Fibroblast of lung (primary cell): ENCODE measurements at regions not wholly inside any gene's neighbourhood (a gene's known extent, or its start where the extent isn't known, plus 50 kb on each side); places are given as distances from the start of the nearest gene placed in this dataset.

Experiments used
- EZH2 ChIP-seq: IDR thresholded peaks from 2 replicates; pipeline ENCODE4 v1.5.1; 2012; ENCODE audit warnings: low read length, control low read depth, mild to moderate bottlenecking; ENCODE audit errors: missing control alignments
- TF ChIP-seq, protein P1 (sequence below), 2 donors: IDR thresholded peaks in 1 of 2; conservative IDR thresholded peaks in 1 of 2; 1 replicate in 1 of 2; 2 replicates in 1 of 2; pipeline ENCODE4 v1.5.1; 2011 to 2012; ENCODE audit warnings: low read length in 2 of 2, control low read depth in 1 of 2, inconsistent platforms in 1 of 2, low read depth in 1 of 2, mild to moderate bottlenecking in 1 of 2

DNA sequence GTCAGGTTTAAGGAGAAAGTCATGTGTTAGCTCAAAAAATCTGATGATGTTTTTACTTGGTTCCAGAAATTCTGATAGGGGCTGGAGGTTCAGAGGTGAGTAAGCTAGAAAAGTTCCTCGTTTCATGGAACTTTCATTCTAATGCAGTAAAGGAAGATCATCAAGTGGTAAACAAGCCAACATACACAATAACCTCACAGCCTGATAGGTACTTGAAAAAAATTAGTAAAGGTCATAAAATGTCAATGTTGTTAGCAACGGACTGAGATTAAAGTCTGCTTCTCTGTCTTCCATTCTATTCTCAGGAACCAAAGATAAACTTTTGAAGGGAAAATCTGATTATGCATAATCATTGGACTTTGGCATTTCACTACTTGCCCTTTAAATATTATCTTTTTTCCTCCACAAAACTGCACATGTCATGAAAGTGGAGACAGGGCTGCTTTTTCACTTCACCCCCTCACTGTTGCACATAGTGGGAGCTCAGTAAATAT lies 165.4 kb upstream of the MAF start:
- no peak for TF ChIP-seq EZH2
- TF ChIP-seq, protein P1, sequence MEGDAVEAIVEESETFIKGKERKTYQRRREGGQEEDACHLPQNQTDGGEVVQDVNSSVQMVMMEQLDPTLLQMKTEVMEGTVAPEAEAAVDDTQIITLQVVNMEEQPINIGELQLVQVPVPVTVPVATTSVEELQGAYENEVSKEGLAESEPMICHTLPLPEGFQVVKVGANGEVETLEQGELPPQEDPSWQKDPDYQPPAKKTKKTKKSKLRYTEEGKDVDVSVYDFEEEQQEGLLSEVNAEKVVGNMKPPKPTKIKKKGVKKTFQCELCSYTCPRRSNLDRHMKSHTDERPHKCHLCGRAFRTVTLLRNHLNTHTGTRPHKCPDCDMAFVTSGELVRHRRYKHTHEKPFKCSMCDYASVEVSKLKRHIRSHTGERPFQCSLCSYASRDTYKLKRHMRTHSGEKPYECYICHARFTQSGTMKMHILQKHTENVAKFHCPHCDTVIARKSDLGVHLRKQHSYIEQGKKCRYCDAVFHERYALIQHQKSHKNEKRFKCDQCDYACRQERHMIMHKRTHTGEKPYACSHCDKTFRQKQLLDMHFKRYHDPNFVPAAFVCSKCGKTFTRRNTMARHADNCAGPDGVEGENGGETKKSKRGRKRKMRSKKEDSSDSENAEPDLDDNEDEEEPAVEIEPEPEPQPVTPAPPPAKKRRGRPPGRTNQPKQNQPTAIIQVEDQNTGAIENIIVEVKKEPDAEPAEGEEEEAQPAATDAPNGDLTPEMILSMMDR (conservative IDR thresholded peaks at IDR 0.05 in 1 of 2, IDR thresholded peaks at IDR 0.05 in 1 of 2; ENCODE audit: low read depth in 1 of 2, low read length in 2 of 2): no peak
